Skeletal muscle satellite cell (primary cell): ENCODE measurements at regions not wholly inside any gene's neighbourhood (a gene's known extent, or its start where the extent isn't known, plus 50 kb on each side); places are given as distances from the start of the nearest gene placed in this dataset.
"Not testable (repeated sequence)": the region's sequence is repeated elsewhere in the genome, so short reads cannot be mapped to it uniquely, and the experiment has no call there.

Source experiments
- H3K27me3 ChIP-seq: 2 replicates; pipeline ENCODE4 v1.7.0; 2013; ENCODE audit warnings: low read length; ENCODE audit not compliant: control insufficient read depth, insufficient read depth
- H3K36me3 ChIP-seq: 2 replicates; pipeline ENCODE4 v1.7.0; 2013; ENCODE audit warnings: mild to moderate bottlenecking, control low read depth, low read length; ENCODE audit not compliant: insufficient read depth
- H3K4me1 ChIP-seq: 2 replicates; pipeline ENCODE4 v1.7.0; 2013; ENCODE audit warnings: low read length; ENCODE audit not compliant: control insufficient read depth, insufficient read depth
- H3K4me2 ChIP-seq: 2 replicates; pipeline ENCODE4 v1.7.0; 2013; ENCODE audit warnings: mild to moderate bottlenecking, low read length
- H3K4me3 ChIP-seq: 2 replicates; pipeline ENCODE4 v1.7.0; 2013; ENCODE audit warnings: low read length
- H3K9ac ChIP-seq: 2 replicates; pipeline ENCODE4 v1.7.0; 2013; ENCODE audit warnings: mild to moderate bottlenecking, low read depth, low read length, moderate library complexity
- H3K9me3 ChIP-seq: replicated peaks from 2 replicates; pipeline ENCODE4 v1.7.0; 2013; ENCODE audit warnings: mild to moderate bottlenecking, control low read depth, low read length

GRCh38 chr4:164109503-164109902 is 615.0 kb downstream of the TMA16 start:
- Histone ChIP-seq H3K36me3 (no peaks in the 10 kb centered on the region), H3K27me3 (no peaks in the 10 kb centered on the region), H3K4me1 (no peaks in the 10 kb centered on the region)

GRCh38 chr4:164115236-164115635 is 620.7 kb downstream of the TMA16 start:
- no peak overlapping the region for H3K4me2 ChIP-seq
- H3K9ac ChIP-seq: no peak overlapping the region
- no peaks in the 10 kb centered on the region for H3K27me3 ChIP-seq
- H3K4me3 ChIP-seq: no peak overlapping the region
- H3K4me1 ChIP-seq: no peaks in the 10 kb centered on the region
- H3K36me3 ChIP-seq: no peaks in the 10 kb centered on the region
- H3K9me3 ChIP-seq: no peaks in the 10 kb centered on the region

More at GRCh38 chr4:164109503-164109902, 615.0 kb downstream of the TMA16 start:
- Histone ChIP-seq H3K9ac (no peak overlapping the region), H3K4me2 (no peak overlapping the region), H3K4me3 (no peak overlapping the region), H3K9me3 (no peaks in the 10 kb centered on the region)

GRCh38 chr4:164116286-164116685 is 621.8 kb downstream of the TMA16 start:
- no peak overlapping the region for H3K9ac ChIP-seq
- no peaks in the 10 kb centered on the region for H3K27me3 ChIP-seq
- no peak overlapping the region for H3K4me2 ChIP-seq
- H3K36me3 ChIP-seq: no peaks in the 10 kb centered on the region
- H3K4me1 ChIP-seq: no peaks in the 10 kb centered on the region
- no peaks in the 10 kb centered on the region for H3K9me3 ChIP-seq
- no peak overlapping the region for H3K4me3 ChIP-seq

- Histone ChIP-seq H3K9ac (no peak overlapping the region), H3K4me2 (no peak overlapping the region), H3K9me3 (no peaks in the 10 kb centered on the region), H3K4me1 (no peaks in the 10 kb centered on the region), H3K4me3 (no peak overlapping the region), H3K27me3 (no peaks in the 10 kb centered on the region), H3K36me3 (no peaks in the 10 kb centered on the region)
Measured at GRCh38 chr4:164134388-164134787, 619.5 kb upstream of the SMIM31 start.

- Histone ChIP-seq H3K27me3 (no peaks in the 10 kb centered on the region), H3K9ac (no peak overlapping the region), H3K4me2 (no peak overlapping the region), H3K4me1 (no peaks in the 10 kb centered on the region), H3K9me3 (no peaks in the 10 kb centered on the region), H3K4me3 (no peak overlapping the region), H3K36me3 (no peaks in the 10 kb centered on the region)
Measured at GRCh38 chr4:164136180-164136616, 617.7 kb upstream of the SMIM31 start.

- Histone ChIP-seq H3K27me3 (no peaks in the 10 kb centered on the region), H3K4me1 (no peaks in the 10 kb centered on the region)
Measured at GRCh38 chr4:164138521-164138920, 615.4 kb upstream of the SMIM31 start.

GRCh38 chr4:164139291-164139690 is 614.6 kb upstream of the SMIM31 start:
- Histone ChIP-seq H3K9me3 (no peaks in the 10 kb centered on the region), H3K4me1 (no peaks in the 10 kb centered on the region), H3K4me3 (no peak overlapping the region), H3K9ac (no peak overlapping the region), H3K4me2 (no peak overlapping the region), H3K27me3 (no peaks in the 10 kb centered on the region), H3K36me3 (no peaks in the 10 kb centered on the region)

More at GRCh38 chr4:164138521-164138920, 615.4 kb upstream of the SMIM31 start:
- no peak overlapping the region for H3K4me3 ChIP-seq
- no peaks in the 10 kb centered on the region for H3K9me3 ChIP-seq
- no peak overlapping the region for H3K4me2 ChIP-seq
- no peak overlapping the region for H3K9ac ChIP-seq
- H3K36me3 ChIP-seq: no peaks in the 10 kb centered on the region

GRCh38 chr4:164141755-164142375 is 612.1 kb upstream of the SMIM31 start:
- not testable (repeated sequence) for H3K9ac ChIP-seq, H3K4me3 ChIP-seq, H3K4me2 ChIP-seq, H3K4me1 ChIP-seq, H3K9me3 ChIP-seq, H3K36me3 ChIP-seq, H3K27me3 ChIP-seq

GRCh38 chr4:164154416-164154815 is 599.5 kb upstream of the SMIM31 start:
- Histone ChIP-seq H3K27me3 (no peaks in the 10 kb centered on the region), H3K4me1 (no peaks in the 10 kb centered on the region), H3K4me3 (no peak overlapping the region), H3K36me3 (no peaks in the 10 kb centered on the region), H3K4me2 (no peak overlapping the region), H3K9ac (no peak overlapping the region), H3K9me3 (no peaks in the 10 kb centered on the region)

GRCh38 chr4:164169591-164169990 is 584.3 kb upstream of the SMIM31 start:
- Histone ChIP-seq H3K27me3 (no peaks in the 10 kb centered on the region), H3K4me2 (peak overlapping the region; percentile 12), H3K36me3 (no peaks in the 10 kb centered on the region), H3K4me3 (no peak overlapping the region), H3K9me3 (no peaks in the 10 kb centered on the region), H3K4me1 (peaks cover 10% of the 10 kb centered on the region), H3K9ac (no peak overlapping the region)

- Histone ChIP-seq H3K36me3 (no peaks in the 10 kb centered on the region), H3K4me3 (no peak overlapping the region), H3K4me2 (no peak overlapping the region), H3K9me3 (no peaks in the 10 kb centered on the region), H3K27me3 (no peaks in the 10 kb centered on the region), H3K9ac (no peak overlapping the region), H3K4me1 (no peaks in the 10 kb centered on the region)
Measured at GRCh38 chr4:164177153-164177552, 576.8 kb upstream of the SMIM31 start.

GRCh38 chr4:164177753-164178152 is 576.2 kb upstream of the SMIM31 start:
- Histone ChIP-seq H3K27me3 (no peaks in the 10 kb centered on the region), H3K4me2 (no peak overlapping the region), H3K4me1 (no peaks in the 10 kb centered on the region), H3K9me3 (no peaks in the 10 kb centered on the region), H3K9ac (no peak overlapping the region), H3K4me3 (no peak overlapping the region), H3K36me3 (no peaks in the 10 kb centered on the region)
